ENCODE measurements at regions not wholly inside any gene's neighbourhood (a gene's known extent, or its start where the extent isn't known, plus 50 kb on each side); places are given as distances from the start of the nearest gene placed in this dataset.

- Mint-ChIP-seq H3K27ac (no peak overlapping the region), H3K36me3 (no peaks in the 10 kb centered on the region), H3K27me3 (no peaks in the 10 kb centered on the region), H3K4me3 (no peak overlapping the region), H3K4me1 (ENCODE audit: unreplicated experiment) (peaks cover 9% of the 10 kb centered on the region), H3K9me3 (peaks cover 3% of the 10 kb centered on the region)
- DNase-seq (ENCODE audit: extremely low spot score, unreplicated experiment), result no peak
- TF ChIP-seq, protein P1, sequence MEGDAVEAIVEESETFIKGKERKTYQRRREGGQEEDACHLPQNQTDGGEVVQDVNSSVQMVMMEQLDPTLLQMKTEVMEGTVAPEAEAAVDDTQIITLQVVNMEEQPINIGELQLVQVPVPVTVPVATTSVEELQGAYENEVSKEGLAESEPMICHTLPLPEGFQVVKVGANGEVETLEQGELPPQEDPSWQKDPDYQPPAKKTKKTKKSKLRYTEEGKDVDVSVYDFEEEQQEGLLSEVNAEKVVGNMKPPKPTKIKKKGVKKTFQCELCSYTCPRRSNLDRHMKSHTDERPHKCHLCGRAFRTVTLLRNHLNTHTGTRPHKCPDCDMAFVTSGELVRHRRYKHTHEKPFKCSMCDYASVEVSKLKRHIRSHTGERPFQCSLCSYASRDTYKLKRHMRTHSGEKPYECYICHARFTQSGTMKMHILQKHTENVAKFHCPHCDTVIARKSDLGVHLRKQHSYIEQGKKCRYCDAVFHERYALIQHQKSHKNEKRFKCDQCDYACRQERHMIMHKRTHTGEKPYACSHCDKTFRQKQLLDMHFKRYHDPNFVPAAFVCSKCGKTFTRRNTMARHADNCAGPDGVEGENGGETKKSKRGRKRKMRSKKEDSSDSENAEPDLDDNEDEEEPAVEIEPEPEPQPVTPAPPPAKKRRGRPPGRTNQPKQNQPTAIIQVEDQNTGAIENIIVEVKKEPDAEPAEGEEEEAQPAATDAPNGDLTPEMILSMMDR (conservative IDR thresholded peaks at IDR 0.05), result no peak
Observed at GRCh38 chr21:16059981-16060380, 330.2 kb downstream of the USP25 start.

GRCh38 chr21:16061194-16061593 lies 331.4 kb downstream of the USP25 start:
- TF ChIP-seq, protein P1 (conservative IDR thresholded peaks at IDR 0.05), result no peak
- H3K4me1 Mint-ChIP-seq (ENCODE audit: unreplicated experiment), result peaks cover 4% of the 10 kb centered on the region
- DNase-seq (ENCODE audit: extremely low spot score, unreplicated experiment), result no peak
- peaks cover 2% of the 10 kb centered on the region for H3K9me3 Mint-ChIP-seq
- no peak overlapping the region for H3K27ac Mint-ChIP-seq
- H3K4me3 Mint-ChIP-seq, result no peak overlapping the region
- no peaks in the 10 kb centered on the region for H3K27me3 Mint-ChIP-seq
- H3K36me3 Mint-ChIP-seq, result no peaks in the 10 kb centered on the region

GRCh38 chr21:16069178-16070112 lies 339.7 kb downstream of the USP25 start:
- DNase-seq (ENCODE audit: extremely low spot score, unreplicated experiment), result no peak

GRCh38 chr21:16070207-16070651 lies 340.4 kb downstream of the USP25 start:
- Mint-ChIP-seq H3K4me3 (no peak overlapping the region), H3K9me3 (no peaks in the 10 kb centered on the region), H3K27ac (no peak overlapping the region), H3K36me3 (no peaks in the 10 kb centered on the region), H3K4me1 (ENCODE audit: unreplicated experiment) (peaks cover 35% of the 10 kb centered on the region), H3K27me3 (no peaks in the 10 kb centered on the region)
- DNase-seq (ENCODE audit: extremely low spot score, unreplicated experiment), result no peak
- TF ChIP-seq, protein P1 (conservative IDR thresholded peaks at IDR 0.05), result no peak

More at GRCh38 chr21:16069178-16070112, 339.7 kb downstream of the USP25 start:
- Mint-ChIP-seq H3K36me3 (no peaks in the 10 kb centered on the region), H3K4me3 (no peak overlapping the region), H3K27ac (no peak overlapping the region), H3K4me1 (ENCODE audit: unreplicated experiment) (peaks cover 35% of the 10 kb centered on the region), H3K27me3 (no peaks in the 10 kb centered on the region), H3K9me3 (no peaks in the 10 kb centered on the region)
- TF ChIP-seq, protein P1 (conservative IDR thresholded peaks at IDR 0.05), result no peak

GRCh38 chr21:16071092-16071491 lies 341.3 kb downstream of the USP25 start:
- H3K4me1 Mint-ChIP-seq (ENCODE audit: unreplicated experiment), result peaks cover 35% of the 10 kb centered on the region
- H3K27me3 Mint-ChIP-seq, result no peaks in the 10 kb centered on the region
- TF ChIP-seq, protein P1 (conservative IDR thresholded peaks at IDR 0.05), result no peak
- no peaks in the 10 kb centered on the region for H3K9me3 Mint-ChIP-seq
- no peak overlapping the region for H3K27ac Mint-ChIP-seq
- peak overlapping the region; percentile 32 for H3K4me3 Mint-ChIP-seq
- no peaks in the 10 kb centered on the region for H3K36me3 Mint-ChIP-seq
- no peak for DNase-seq (ENCODE audit: extremely low spot score, unreplicated experiment)

All from type B pancreatic cell (in vitro differentiated cells).